Skeletal muscle cell (primary cell): ENCODE measurements at regions not wholly inside any gene's neighbourhood (a gene's known extent, or its start where the extent isn't known, plus 50 kb on each side); places are given as distances from the start of the nearest gene placed in this dataset.
A peak's percentile ranks its signal among the peaks of the same experiment; 100 is the strongest.

Experiments
- DNase-seq: peaks from one replicate; pipeline ENCODE4 v3.0.0-alpha.2; 2010; ENCODE audit warnings: low read depth
- H3K4me3 ChIP-seq: 2 replicates; pipeline ENCODE4 v1.5.1; 2011; ENCODE audit warnings: low read depth, mild to moderate bottlenecking, control low read depth, low read length, moderate library complexity

DNA sequence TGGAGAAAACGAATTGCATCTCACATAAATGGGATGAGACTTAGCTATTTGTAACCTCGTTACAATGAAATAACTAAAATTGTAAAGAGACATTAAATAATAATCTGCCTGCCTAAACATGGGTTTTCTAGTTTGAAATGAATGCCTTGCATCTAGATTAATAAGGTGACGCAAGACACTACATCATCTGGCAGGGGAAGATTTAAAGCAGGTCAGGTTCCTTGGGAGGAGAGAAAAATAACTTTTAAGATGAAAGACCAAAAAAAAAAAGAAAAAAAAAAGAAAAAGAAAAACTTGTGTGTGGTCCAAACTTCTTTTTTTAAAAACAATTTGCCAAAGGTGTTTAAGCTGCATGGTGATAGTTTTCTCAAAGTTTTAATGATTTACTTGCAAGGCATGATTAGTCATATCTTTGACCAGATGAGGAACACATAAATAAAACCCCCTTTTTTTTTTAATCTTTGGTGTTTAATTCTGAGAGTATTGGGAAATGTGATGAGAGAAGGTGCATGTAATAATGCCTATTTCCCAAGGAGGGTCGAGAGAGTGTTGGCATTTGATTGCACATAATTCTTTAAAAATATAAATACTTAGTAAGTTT is 122.9 kb upstream of the ADAMTSL1 start:
- no peak overlapping the region for H3K4me3 ChIP-seq
- DNase-seq: no peak

DNA sequence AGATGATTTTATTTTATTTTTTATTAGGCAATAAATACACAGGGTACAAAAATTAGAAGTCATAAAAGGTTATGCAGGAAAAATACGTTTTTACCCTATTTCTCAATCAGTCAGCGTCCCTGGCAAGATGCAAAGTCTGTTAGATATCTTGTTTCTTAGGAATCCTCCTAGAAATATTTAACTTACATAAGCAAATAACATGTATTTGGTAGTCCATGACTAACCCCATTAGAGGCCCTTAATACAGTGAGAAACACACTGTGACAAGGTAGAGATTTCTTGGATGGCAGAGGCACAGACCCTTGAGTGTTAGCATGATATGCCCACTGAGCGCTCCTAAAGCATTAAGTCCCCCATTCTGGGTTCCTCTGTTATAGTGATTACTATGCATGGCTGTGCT is 121.2 kb upstream of the ADAMTSL1 start:
- H3K4me3 ChIP-seq: no peak overlapping the region
- DNase-seq: no peak

DNA sequence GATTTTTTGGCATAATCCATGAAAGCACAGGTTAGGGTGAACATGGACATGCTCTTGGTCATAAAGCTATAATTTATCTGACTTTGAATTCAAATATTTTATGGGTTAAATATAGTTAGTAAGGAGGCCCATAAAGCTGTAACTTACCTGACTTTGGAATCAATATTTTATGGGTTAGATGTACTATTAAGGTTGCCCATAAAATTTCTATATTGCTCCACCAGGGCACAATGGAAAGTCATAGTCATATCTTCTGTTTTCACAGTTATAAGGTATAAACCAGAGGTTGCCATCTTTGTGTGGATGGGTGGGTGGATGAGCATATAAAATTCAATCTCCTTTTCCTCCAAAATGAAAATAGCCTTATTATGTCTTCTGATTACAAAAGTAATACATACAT is 120.5 kb upstream of the ADAMTSL1 start:
- no peak for DNase-seq
- H3K4me3 ChIP-seq: no peak overlapping the region

DNA sequence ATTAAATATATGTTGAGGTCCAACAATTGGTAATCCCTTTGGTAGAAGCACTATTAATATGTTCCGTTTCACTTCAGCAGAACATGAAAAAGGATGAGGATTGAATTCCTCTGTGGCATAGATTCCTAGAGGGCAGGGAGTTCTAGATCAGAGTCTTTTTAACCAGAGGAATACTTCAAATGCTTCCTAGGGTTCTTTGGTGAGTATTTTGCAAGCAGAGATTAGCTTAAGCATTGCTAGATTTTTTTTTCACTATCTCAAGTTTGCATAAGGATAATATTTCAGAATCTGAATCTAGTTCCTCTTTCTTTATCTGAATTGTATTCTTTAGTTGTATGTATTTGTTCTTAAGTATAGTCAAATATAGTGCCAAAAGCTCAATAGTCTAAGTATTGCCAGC is 116.6 kb upstream of the ADAMTSL1 start:
- no peak overlapping the region for H3K4me3 ChIP-seq
- DNase-seq: no peak

DNA sequence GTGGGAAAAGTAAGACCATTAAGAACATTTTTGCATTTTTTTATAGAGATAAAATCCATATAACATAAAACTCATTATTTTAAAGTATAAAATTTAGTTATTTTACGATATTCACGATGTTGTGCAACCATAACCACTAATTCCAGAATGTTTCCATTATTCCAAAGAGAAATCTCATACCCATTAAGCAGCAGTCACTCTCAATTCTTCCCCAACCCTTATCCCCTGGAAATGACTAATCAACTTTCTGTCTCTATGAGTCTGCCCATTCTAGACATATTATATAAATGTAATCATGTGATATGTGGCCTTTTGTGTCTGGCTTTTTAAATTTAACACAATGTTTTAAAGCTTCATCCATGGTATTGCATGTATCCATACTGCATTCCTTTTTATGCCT is 115.6 kb upstream of the ADAMTSL1 start:
- H3K4me3 ChIP-seq: no peak overlapping the region
- DNase-seq: no peak

DNA sequence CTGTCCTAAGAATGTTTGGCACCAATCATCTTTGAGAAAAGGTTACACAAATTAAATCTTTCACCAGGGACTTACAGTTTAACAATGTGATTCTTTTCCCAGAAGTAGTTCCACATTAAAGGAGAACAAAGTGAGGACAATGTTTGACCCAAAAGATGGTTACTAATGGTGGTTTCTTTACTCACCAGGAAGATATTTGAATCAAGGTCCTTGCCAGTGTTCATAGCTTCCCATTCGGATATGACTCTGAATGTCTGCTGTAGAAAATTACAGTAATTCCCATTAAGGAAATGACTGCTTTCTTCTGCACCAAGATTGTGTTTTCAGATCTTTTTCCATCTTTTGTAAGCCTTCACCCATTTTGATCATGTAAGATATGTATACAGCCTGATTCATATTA is 114.6 kb upstream of the ADAMTSL1 start:
- DNase-seq: no peak
- no peak overlapping the region for H3K4me3 ChIP-seq

DNA sequence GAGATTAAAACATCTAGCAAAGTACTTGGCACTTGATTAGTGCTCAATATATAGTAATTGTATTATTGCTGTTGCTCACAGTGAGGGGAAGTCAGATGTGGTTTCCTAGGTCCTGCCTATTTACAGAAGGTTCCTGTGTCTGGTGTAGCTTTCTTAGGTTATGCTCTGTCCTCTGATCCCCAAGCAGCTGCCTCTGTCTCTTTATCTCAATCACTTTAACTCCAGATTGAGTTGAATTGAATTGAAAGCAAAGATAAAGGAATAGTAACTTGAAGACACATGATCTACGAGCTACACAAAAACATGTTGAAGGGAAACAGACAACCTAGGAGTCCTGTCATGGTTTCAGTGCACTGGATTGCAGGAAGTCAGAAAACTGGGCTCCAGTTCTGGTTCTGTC is 113.9 kb upstream of the ADAMTSL1 start:
- H3K4me3 ChIP-seq: no peak overlapping the region
- no peak for DNase-seq

DNA sequence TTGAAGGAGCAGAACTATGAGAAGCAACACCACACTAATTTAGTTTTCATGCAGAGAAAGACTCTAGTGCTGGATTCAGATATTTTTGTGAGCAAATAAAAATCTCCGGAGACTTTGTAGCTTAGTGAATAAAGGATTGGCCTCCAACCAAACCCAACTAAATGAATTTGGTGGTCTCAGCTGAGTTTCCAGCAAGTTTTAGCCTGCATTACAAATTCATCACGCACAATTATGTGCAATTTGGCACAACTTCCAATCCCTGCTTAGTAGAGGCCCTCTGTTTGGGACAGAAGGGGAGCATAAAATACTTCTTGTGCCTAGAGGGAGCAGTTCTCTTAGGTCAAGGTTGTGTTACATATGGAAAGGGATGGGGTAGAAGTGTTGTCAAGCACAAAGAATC is 112.3 kb upstream of the ADAMTSL1 start:
- DNase-seq: no peak
- no peak overlapping the region for H3K4me3 ChIP-seq

DNA sequence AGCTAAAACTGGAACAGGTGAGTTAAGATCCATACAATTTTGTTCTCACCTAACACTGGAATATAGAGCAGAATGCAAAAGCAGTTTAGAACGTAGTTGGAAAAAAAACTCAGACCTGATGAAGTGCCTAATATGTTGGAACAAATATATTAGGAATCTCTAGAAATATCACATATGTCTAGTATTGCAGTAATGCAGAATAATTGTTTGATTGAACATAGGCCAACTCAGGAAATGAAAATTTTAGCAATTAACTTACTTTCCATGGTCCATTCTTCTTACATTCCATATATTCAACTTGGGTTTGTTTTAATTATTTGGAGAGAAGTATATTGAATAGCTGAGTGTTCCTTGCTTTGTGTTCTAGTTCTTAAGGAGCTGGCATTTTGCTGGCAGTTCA is 111.8 kb upstream of the ADAMTSL1 start:
- no peak overlapping the region for H3K4me3 ChIP-seq
- no peak for DNase-seq

DNA sequence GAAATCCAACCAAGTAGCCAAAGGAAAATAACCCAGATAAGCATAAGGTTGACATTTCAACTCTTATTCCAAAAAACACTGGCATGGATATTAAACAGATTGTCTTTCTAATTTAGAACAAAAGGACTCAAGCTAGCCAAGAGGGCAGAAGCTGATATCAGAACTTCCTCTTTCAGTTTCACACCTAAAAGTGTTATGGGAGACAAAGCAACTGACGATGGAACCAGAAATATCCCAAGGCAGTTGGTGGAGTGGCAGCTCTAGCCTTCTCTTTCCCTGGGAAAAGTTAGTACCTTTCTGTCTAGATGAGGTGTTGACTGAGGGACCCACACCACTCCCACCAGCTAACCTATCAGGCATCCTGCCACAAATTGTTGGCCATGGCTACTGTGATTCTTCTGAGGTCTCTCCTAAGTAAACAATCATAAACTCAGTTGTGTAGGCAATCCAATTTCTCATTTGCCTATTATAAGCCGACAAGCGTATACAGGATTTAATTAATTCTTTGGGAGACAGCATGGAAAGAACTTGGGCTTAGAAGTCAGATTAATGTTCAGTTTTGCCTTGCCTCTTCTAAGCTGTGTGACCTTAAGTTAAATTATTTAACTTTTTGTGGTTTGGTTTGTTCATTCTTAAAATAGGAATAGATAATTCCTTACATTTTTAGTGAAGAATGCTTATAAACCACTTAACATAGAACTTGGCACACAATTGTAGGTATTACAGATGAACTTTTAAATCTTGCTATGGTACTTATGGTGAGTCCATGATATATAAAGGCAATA is 110.9 kb upstream of the ADAMTSL1 start:
- no peak for DNase-seq
- no peak overlapping the region for H3K4me3 ChIP-seq

DNA sequence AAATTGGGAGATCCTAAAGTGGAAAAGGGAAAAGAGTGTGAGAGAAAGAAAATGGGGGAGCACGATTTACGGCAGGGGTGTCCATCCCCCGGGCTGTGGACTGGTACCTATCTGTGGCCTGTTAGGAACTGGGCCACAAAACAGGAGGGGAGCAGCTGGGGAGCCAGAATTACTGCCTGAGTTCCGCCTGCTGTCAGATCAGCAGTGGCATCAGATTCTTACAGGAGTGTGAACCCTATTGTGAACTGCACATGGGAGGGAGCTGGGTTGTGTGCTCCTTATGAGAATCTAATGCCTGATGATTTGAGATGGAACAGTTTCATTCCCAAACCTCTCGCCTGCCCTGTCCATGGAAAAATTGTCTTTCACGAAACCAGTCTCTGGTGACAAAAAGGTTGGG is 108.3 kb upstream of the ADAMTSL1 start:
- no peak for DNase-seq
- no peak overlapping the region for H3K4me3 ChIP-seq

DNA sequence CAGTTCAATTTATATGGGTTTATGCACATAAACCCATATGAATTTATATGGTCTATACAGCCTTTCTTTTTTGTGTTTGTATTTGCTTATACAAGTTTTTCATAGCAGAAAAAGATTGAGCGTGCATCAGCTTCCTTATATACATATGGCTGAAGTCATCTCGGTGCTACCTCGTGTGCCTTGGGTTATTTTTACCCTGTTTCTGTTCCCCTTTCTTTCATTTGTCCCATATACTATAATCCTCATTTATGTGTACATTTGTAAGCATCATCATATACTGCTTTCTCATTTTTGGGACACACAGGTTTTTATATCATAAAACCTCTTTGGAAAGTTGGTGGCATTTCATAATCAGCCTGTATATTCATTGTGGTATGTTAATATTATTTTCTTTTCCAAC is 107.8 kb upstream of the ADAMTSL1 start:
- no peak for DNase-seq
- no peak overlapping the region for H3K4me3 ChIP-seq

DNA sequence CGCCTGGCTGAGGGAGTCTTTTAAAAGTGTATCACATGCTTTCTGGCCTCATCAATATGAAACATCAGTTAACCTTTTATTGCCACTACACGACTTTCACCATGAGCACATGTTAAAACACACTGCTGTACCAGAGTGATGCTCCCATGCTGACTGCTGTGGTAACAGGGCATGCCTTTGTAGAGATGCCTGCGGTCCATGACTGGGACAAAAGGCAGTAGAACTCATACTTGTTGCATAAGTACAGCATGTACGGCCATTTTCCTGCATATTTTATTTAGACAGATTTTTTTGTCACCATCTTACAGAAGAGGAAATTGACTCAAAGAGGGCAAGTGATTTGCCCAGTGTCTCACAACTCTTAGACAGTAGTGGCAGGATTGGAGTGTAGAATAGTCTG is 105.7 kb upstream of the ADAMTSL1 start:
- DNase-seq: no peak
- no peak overlapping the region for H3K4me3 ChIP-seq

DNA sequence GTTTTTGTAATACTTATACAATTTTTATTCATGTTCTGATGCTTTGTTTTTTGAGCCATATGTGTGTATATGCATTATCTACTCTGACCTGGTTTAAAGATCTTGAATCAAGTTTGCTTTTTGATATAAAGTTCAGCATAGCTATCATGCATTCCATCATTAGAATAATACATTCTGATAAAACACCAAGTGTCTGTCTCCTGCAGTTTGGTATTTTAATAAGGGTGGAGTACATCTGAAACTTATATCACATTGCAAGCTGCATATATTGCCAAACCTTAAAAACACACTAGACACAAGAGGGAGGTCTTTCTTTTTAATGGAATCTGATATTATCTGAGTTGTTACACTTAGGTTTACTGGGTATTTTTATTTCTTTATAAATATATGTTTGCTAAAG is 102.8 kb upstream of the ADAMTSL1 start:
- no peak for DNase-seq

DNA sequence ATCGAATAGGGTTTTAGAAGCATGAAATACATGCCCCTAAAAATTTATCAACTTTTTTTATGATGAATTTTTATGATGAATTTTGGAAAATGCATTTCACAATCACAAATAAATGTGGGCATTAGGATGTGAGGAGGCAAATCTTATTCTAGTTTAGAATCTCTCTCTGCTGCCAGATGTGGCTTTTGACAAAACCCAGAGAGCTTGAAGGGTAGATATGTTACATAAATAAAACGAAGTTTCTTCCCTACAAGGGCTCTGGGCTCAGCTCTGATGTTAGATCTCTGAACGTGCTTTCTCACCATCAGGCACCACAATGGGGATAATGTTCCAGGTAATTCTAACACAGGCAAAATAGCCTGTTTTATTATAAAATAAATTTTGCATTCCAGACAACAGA is 102.3 kb upstream of the ADAMTSL1 start:
- DNase-seq: no peak
- H3K4me3 ChIP-seq: no peak overlapping the region

More for the DNA sequence above, 102.8 kb upstream of the ADAMTSL1 start:
- H3K4me3 ChIP-seq: no peak overlapping the region

DNA sequence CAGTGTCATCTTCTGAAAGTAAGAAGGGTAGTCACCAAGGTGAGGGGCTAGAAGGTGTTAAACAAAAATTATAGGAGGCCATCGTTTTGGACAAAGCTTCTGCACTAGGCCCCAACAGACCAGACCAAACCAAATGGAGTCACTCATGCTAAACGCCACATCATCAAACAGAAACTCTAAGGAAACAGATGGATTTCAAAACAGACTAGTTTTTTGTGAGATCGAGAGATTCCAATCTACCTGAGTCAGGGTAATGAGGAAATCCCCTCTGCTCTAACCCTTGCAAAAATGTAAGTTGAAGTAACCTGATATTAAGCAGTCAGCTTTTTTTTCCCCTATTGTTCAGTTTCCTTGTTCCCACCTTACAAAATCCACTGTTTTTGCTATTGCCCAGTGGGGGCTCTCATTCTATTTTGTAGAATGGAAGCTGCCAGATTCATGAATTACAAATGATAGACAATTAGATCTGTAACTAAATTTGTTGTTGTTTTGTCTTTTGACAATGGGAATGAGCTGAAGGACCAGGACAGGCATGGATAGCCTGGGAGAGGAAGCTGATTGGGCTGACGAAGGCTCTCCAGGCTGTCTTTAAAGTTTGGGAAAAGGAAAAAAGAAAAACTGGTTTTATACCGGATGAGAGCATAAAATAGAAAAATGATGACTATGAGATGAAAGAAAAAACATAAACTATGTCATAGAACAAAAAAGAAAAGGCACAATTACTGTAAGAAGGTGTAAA is 94.7 kb upstream of the ADAMTSL1 start:
- DNase-seq: peak; percentile 90
- H3K4me3 ChIP-seq: no peak overlapping the region

DNA sequence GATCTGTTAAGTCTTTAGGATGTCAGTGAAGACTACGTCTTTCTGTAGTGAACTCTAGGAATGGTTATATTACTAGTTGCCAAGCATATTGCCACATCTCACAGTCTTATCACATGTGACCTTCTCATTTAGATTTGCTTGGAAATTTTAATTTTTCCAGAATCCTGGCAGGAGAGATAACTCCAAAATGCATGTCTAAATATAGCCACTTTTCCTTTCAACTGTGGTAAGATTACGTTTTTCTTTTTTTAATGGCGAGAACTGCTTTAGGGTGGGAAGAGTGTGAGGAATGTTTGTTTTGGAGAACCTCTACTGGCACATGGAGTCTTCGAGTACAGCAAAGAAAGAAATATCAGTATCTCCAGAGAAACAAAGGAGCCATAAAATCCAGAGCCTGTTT is 91.7 kb upstream of the ADAMTSL1 start:
- no peak for DNase-seq
- no peak overlapping the region for H3K4me3 ChIP-seq

DNA sequence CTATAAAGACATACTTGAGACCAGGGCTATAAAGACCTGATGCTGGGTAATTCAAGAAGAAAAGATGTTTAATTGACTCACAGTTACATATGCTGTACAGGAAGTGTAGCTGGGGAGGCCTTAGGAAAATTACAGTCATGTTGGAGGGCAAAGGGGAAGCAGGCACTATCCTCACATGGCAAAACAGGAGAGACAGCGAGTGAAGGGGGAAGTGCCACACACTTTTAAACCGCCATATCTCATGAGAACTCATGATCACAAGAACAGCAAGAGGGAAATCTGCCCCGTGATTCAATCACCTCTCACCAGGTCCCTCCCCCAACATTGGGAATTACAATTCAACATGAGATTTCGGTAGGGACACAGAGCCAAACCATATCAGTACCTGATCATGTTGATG is 89.9 kb upstream of the ADAMTSL1 start:
- no peak for DNase-seq

DNA sequence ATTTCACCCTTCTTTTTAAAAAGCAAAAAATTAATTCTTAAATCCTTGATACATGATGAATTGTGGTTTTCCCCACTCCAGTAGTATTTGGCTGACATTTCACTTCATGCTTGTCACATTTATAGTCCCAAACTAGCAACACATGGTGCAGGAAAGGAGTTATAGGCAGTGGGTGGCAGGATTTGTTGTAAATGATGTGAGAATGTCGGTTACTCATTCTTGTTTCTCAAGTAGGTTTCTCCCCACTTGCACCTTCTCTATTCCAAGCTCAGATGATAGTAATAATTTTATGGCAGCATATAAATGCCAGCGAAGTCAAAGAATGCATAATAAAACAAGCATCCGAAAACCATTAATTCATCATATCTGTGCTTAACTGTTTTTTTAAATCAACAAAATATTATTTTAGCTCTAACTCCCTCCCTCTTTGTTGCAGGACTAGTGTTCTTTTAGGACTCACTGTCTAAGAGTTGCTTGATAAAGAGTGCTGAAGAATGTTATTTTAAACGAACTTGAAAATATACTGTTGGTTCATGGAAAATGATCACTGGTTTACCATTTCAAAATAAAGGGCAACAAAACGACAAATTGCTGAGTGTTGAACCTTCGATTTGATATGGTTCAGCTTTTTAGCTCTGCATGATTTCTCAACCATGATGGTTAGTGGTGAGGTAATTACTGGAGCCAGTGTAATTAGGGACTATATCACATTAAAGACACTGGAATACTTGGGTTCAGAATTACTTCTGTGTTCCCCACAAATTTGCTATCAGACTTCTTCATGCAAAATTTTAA is 88.1 kb upstream of the ADAMTSL1 start:
- H3K4me3 ChIP-seq: no peak overlapping the region
- peak; percentile 32 for DNase-seq

More for the DNA sequence above, 89.9 kb upstream of the ADAMTSL1 start:
- no peak overlapping the region for H3K4me3 ChIP-seq

DNA sequence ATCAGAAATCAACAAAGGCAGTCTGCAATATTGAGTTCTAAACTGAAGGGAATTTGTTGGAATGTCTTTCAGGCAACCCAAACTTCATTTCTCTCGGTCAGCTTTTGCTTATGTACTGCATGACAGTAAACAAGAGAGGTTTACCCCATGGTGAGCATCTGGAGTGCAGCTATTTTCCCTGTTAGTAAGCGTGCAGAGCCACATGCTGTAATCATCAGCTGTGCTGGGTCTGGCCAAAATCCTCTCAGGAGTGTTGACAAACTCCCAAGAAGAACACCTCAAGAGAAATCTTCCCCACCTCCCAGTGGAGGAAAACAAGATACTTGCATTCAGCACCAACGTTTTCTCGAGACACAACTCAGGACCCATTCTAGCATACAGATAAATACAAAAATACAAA is 83.6 kb upstream of the ADAMTSL1 start:
- peak; percentile 39 for DNase-seq
- no peak overlapping the region for H3K4me3 ChIP-seq
